Adrenal gland (tissue), 9 donors: ENCODE measurements at regions not wholly inside any gene's neighbourhood (a gene's known extent, or its start where the extent isn't known, plus 50 kb on each side); places are given as distances from the start of the nearest gene placed in this dataset.

Experiments
- DNase-seq, 7 donors: peaks; one replicate each; pipeline ENCODE4 v3.0.0-alpha.2; 2019 to 2020
- H3K27ac ChIP-seq, 5 donors: fragments of 200-600 bp; sonication (generic) in 4 of 5; 1 replicate in 3 of 5; 2 replicates in 2 of 5; pipeline versions ENCODE4 v1.5.1 to v1.8.0; 2016 to 2020; ENCODE audit warnings: mild to moderate bottlenecking in 1 of 5
- H3K27me3 ChIP-seq: fragments of 200-600 bp; 2 replicates; pipeline ENCODE4 v1.8.0; 2021
- H3K36me3 ChIP-seq, 2 donors: fragments of 200-600 bp; replicated peaks in 1 of 2; 1 replicate in 1 of 2; 2 replicates in 1 of 2; pipeline versions ENCODE4 v1.5.1 to v1.8.0; 2018 to 2022
- H3K4me1 ChIP-seq, 2 donors: fragments of 200-600 bp; replicated peaks in 1 of 2; 1 replicate in 1 of 2; 2 replicates in 1 of 2; pipeline versions ENCODE4 v1.5.1 to v1.8.0; 2018 to 2021
- H3K4me3 ChIP-seq, 4 donors: fragments of 200-600 bp; sonication (generic) in 3 of 4; one replicate each; pipeline ENCODE4 v1.5.1; 2016 to 2018
- H3K9me3 ChIP-seq, 3 donors: fragments of 200-600 bp; sonication (generic) in 1 of 3; replicated peaks in 1 of 3; 1 replicate in 2 of 3; 2 replicates in 1 of 3; pipeline versions ENCODE4 v1.5.1 to v1.8.0; 2016 to 2021
- POLR2A ChIP-seq, 2 donors: fragments of 450-650 bp; IDR thresholded peaks; one replicate each; pipeline ENCODE4 v1.6.1; 2017; ENCODE audit warnings: antibody characterized with exemption in 2 of 2, mild to moderate bottlenecking in 2 of 2, moderate library complexity in 1 of 2
- WGBS, 4 donors: extraction: QIAGEN DNeasy Blood & Tissue Kit in 2 of 4; methylation state at CpG; one replicate each; pipeline versions ENCODE4 v1.1.5 to v1.1.7; 2013 to 2017; 5-methylcytosine and 5-hydroxymethylcytosine counted together
- intact Hi-C, 2 donors: fragments of 100-400 bp; cut with DNase I; formaldehyde crosslinking; loops; one replicate each; pipeline versions ENCODE4 v1.14.1 to v1.15.0; 2022 to 2023
- TF ChIP-seq, protein P1 (sequence below), 6 experiments: fragments of 450-650 bp in 4 of 6; fragments of 200-600 bp in 2 of 6; sonication (generic) in 1 of 6; IDR thresholded peaks; 1 replicate in 5 of 6; 2 replicates in 1 of 6; pipeline versions ENCODE4 v1.5.1 to v1.8.0; 2016 to 2021; ENCODE audit warnings: antibody characterized with exemption in 6 of 6, mild to moderate bottlenecking in 2 of 6, moderate library complexity in 1 of 6
- donor health status: healthy with polysubstance abuse.
- donor health status: Bipolar disorder and iron deficiency.
- donor health status: DM: yes; HTN: yes; CAD: no.
- donor health status: DM: no; HTN: no; CAD: no.
- donor health status: DM: no; HTN: no; CAD: no.

DNA sequence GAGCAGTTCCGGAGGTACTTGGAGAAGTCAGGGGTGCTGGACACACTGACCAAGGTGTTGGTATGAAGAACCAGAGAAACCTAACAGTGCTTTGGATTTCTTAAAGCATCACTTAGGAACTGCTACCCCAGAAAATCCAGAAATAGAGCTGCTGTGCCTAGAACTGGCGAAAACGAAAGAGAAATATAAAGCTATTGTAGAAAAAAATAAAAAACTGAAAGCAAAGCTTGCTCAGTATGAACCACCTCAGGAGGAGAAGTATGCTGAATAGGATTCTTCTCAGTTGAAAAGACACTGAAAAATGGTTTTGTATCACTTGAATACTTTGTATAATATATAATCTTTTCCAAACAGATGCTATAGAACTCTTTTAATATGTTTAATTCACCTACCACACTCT lies 106.3 kb upstream of the PMFBP1 start:
- WGBS, 4 donors, result 86 to 93% (median 91%) methylated on average over 3 of the region's 3 CpGs
- Histone ChIP-seq H3K9me3 (no peaks in the 10 kb centered on the region), H3K36me3 (no peaks in the 10 kb centered on the region), H3K27ac (no peak overlapping the region), H3K27me3 (no peaks in the 10 kb centered on the region), H3K4me1 (no peaks in the 10 kb centered on the region), H3K4me3 (no peak overlapping the region)
- intact Hi-C loops, result no loop called here
- no peak for DNase-seq
- TF ChIP-seq, protein P1, sequence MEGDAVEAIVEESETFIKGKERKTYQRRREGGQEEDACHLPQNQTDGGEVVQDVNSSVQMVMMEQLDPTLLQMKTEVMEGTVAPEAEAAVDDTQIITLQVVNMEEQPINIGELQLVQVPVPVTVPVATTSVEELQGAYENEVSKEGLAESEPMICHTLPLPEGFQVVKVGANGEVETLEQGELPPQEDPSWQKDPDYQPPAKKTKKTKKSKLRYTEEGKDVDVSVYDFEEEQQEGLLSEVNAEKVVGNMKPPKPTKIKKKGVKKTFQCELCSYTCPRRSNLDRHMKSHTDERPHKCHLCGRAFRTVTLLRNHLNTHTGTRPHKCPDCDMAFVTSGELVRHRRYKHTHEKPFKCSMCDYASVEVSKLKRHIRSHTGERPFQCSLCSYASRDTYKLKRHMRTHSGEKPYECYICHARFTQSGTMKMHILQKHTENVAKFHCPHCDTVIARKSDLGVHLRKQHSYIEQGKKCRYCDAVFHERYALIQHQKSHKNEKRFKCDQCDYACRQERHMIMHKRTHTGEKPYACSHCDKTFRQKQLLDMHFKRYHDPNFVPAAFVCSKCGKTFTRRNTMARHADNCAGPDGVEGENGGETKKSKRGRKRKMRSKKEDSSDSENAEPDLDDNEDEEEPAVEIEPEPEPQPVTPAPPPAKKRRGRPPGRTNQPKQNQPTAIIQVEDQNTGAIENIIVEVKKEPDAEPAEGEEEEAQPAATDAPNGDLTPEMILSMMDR (IDR thresholded peaks at IDR 0.05), result no peak
- TF ChIP-seq POLR2A (IDR thresholded peaks at IDR 0.05), result no peak

- DNase-seq, result no peak
- no peaks in the 10 kb centered on the region for H3K4me1 ChIP-seq
- H3K27me3 ChIP-seq, result no peaks in the 10 kb centered on the region
- intact Hi-C loops, result no loop called here
- H3K27ac ChIP-seq, result no peak overlapping the region
- no peaks in the 10 kb centered on the region for H3K36me3 ChIP-seq
- H3K9me3 ChIP-seq, result no peaks in the 10 kb centered on the region
- no peak overlapping the region for H3K4me3 ChIP-seq
- WGBS, 4 donors, result 71 to 88% (median 78%) methylated on average over 2 of the region's 2 CpGs
- TF ChIP-seq POLR2A (IDR thresholded peaks at IDR 0.05), result no peak
- TF ChIP-seq, protein P1 (IDR thresholded peaks at IDR 0.05), result no peak
Observed at GRCh38 chr16:72277749-72278148, 105.8 kb upstream of the PMFBP1 start.

GRCh38 chr16:72271699-72272240 lies 99.8 kb upstream of the PMFBP1 start:
- no peak for TF ChIP-seq POLR2A (IDR thresholded peaks at IDR 0.05)
- TF ChIP-seq, protein P1 (IDR thresholded peaks at IDR 0.05), result no peak
- Histone ChIP-seq H3K27ac (no peak overlapping the region), H3K36me3 (no peaks in the 10 kb centered on the region), H3K9me3 (no peaks in the 10 kb centered on the region), H3K4me1 (no peaks in the 10 kb centered on the region), H3K27me3 (no peaks in the 10 kb centered on the region), H3K4me3 (no peak overlapping the region)
- intact Hi-C loops, result no loop called here
- 82 to 94% (median 90%) methylated on average over 3 of the region's 3 CpGs for WGBS, 4 donors
- DNase-seq, result no peak

DNA sequence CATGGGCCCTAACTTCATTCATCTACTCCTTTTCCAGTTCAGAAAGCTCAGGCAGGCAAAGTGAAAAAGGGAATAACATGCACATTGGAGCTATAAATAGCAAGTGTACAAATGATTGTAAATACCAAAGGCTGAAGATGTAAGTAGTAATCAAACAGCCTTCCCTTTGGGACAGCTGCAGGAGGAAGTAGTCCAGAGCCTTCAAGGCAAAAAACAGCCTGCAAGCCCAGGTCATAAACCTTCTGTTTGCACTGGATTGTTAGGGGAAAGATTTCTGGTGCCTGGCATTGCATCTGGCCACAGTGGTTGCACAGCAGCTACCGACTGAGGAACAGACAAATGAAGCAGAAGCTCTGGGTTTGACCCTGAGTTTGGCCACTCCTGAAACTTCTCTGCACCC lies 98.6 kb upstream of the PMFBP1 start:
- Histone ChIP-seq H3K27me3 (no peaks in the 10 kb centered on the region), H3K36me3 (no peaks in the 10 kb centered on the region), H3K27ac (no peak overlapping the region), H3K9me3 (no peaks in the 10 kb centered on the region), H3K4me1 (no peaks in the 10 kb centered on the region), H3K4me3 (no peak overlapping the region)
- TF ChIP-seq POLR2A (IDR thresholded peaks at IDR 0.05), result no peak
- TF ChIP-seq, protein P1 (IDR thresholded peaks at IDR 0.05), result no peak
- DNase-seq, result no peak
- 57 to 87% (median 65%) methylated on average over 1 of the region's 1 CpG for WGBS, 4 donors
- intact Hi-C loops, result no loop called here
